IMR-90 (cell line): ENCODE measurements at regions not wholly inside any gene's neighbourhood (a gene's known extent, or its start where the extent isn't known, plus 50 kb on each side); places are given as distances from the start of the nearest gene placed in this dataset.

Experiments
- ATAC-seq: fragments of 200-7000 bp; cut with Tn5 transposase; 2 replicates; pipeline ENCODE4 v1.9.1; 2020; ENCODE audit warnings: low read depth, mild to moderate bottlenecking, moderate library complexity
- BruUV-seq: library from RNA; stranded (reverse); fragments of 400-500 nt; replicated peaks from 2 replicates; lab custom pipeline; 2021; lab: Mats Ljungman, UMichigan
- CTCF ChIA-PET: fragments of 300-600 bp; formaldehyde crosslinking; extraction: SDS; loops from one replicate; lab custom pipeline; 2021; ENCODE audit warnings: antibody characterized with exemption; lab: Yijun Ruan, JAX
- POLR2A ChIA-PET: fragments of 300-600 bp; sonication (Branson Sonifier 250); formaldehyde crosslinking; loops from one replicate; lab custom pipeline; 2022; ENCODE audit warnings: antibody characterized with exemption; ENCODE audit not compliant: unreplicated experiment; lab: Charles Lee
- DNase-seq: peaks from one replicate; pipeline ENCODE4 v3.0.0; 2013
- H2AFZ ChIP-seq: replicated peaks from 2 replicates; pipeline ENCODE3; 2013; ENCODE audit warnings: low read length, mild to moderate bottlenecking; ENCODE audit not compliant: poor library complexity
- H2AK5ac ChIP-seq: 2 replicates; pipeline ENCODE4 v1.6.1; 2013; ENCODE audit warnings: low read depth, low read length, inconsistent platforms
- H2AK9ac ChIP-seq: replicated peaks from 2 replicates; pipeline ENCODE3; 2013; ENCODE audit warnings: mild to moderate bottlenecking, low read depth, low read length, moderate library complexity; ENCODE audit not compliant: poor library complexity
- H2BK120ac ChIP-seq: 2 replicates; pipeline ENCODE4 v1.6.1; 2013; ENCODE audit warnings: low read depth, low read length, inconsistent platforms
- H2BK15ac ChIP-seq: 3 replicates; pipeline ENCODE4 v1.6.1; 2013; ENCODE audit warnings: low read depth, low read length, inconsistent platforms
- H2BK20ac ChIP-seq: 2 replicates; pipeline ENCODE4 v1.6.1; 2013; ENCODE audit warnings: low read depth, mild to moderate bottlenecking, inconsistent platforms, low read length, moderate library complexity
- H2BK5ac ChIP-seq: 2 replicates; pipeline ENCODE4 v1.6.1; 2013; ENCODE audit warnings: mild to moderate bottlenecking, low read depth, low read length, inconsistent platforms; ENCODE audit not compliant: poor library complexity, severe bottlenecking
- H3K14ac ChIP-seq: replicated peaks from 2 replicates; pipeline ENCODE4 v1.6.1; 2013; ENCODE audit warnings: low read depth, low read length, inconsistent platforms
- H3K18ac ChIP-seq: 2 replicates; pipeline ENCODE4 v1.6.1; 2013; ENCODE audit warnings: low read depth, low read length, control low read depth
- H3K23ac ChIP-seq: 2 replicates; pipeline ENCODE4 v1.6.1; 2013; ENCODE audit warnings: low read depth, low read length, inconsistent platforms
- H3K27ac ChIP-seq: 2 replicates; pipeline ENCODE4 v1.5.1; 2013; ENCODE audit warnings: mild to moderate bottlenecking, control low read depth, low read length; ENCODE audit not compliant: insufficient read depth
- H3K27me3 ChIP-seq: 2 replicates; pipeline ENCODE4 v1.6.1; 2013; ENCODE audit warnings: low read length; ENCODE audit not compliant: control insufficient read depth, insufficient read depth
- H3K36me3 ChIP-seq: 2 replicates; pipeline ENCODE4 v1.6.1; 2013; ENCODE audit warnings: low read length, mixed read lengths; ENCODE audit not compliant: control insufficient read depth, insufficient read depth
- H3K4ac ChIP-seq: 2 replicates; pipeline ENCODE4 v1.6.1; 2013; ENCODE audit warnings: low read depth, low read length, inconsistent platforms
- H3K4me1 ChIP-seq: 2 replicates; pipeline ENCODE4 v1.6.1; 2013; ENCODE audit warnings: low read length, mixed read lengths; ENCODE audit not compliant: control insufficient read depth, insufficient read depth
- H3K4me2 ChIP-seq: 2 replicates; pipeline ENCODE4 v1.6.1; 2013; ENCODE audit warnings: low read depth, mild to moderate bottlenecking, control low read depth, low read length, moderate library complexity
- H3K4me3 ChIP-seq: 2 replicates; pipeline ENCODE4 v1.5.1; 2013; ENCODE audit warnings: low read depth, mild to moderate bottlenecking, control low read depth, low read length, moderate library complexity; ENCODE audit not compliant: insufficient read depth
- H3K56ac ChIP-seq: 2 replicates; pipeline ENCODE4 v1.6.1; 2013; ENCODE audit warnings: low read length, inconsistent platforms; ENCODE audit not compliant: insufficient read depth; ENCODE audit errors: extremely low read depth
- H3K79me1 ChIP-seq, 2 experiments: 2 replicates each; pipeline ENCODE4 v1.6.1; 2013; ENCODE audit warnings: low read length in 2 of 2, inconsistent platforms in 1 of 2, low read depth in 1 of 2
- H3K9ac ChIP-seq: 2 replicates; pipeline ENCODE4 v1.6.1; 2013; ENCODE audit warnings: low read depth, low read length, control low read depth
- H3K9me1 ChIP-seq: 2 replicates; pipeline ENCODE4 v1.6.1; 2013; ENCODE audit warnings: low read length, inconsistent platforms; ENCODE audit not compliant: insufficient read depth
- H3K9me3 ChIP-seq: 2 replicates; pipeline ENCODE4 v1.6.1; 2013; ENCODE audit warnings: low read length; ENCODE audit not compliant: control insufficient read depth, insufficient read depth
- H4K20me1 ChIP-seq: 2 replicates; pipeline ENCODE4 v1.6.1; 2013; ENCODE audit warnings: low read length, inconsistent platforms; ENCODE audit not compliant: insufficient read depth
- H4K5ac ChIP-seq: 2 replicates; pipeline ENCODE4 v1.6.1; 2013; ENCODE audit warnings: mild to moderate bottlenecking, low read depth, low read length, control low read depth
- H4K8ac ChIP-seq, 2 experiments: 2 replicates each; pipeline ENCODE4 v1.6.1; 2013; ENCODE audit warnings: low read depth in 2 of 2, low read length in 2 of 2, control low read depth in 1 of 2, inconsistent platforms in 1 of 2
- H4K91ac ChIP-seq: 2 replicates; pipeline ENCODE4 v1.6.1; 2013; ENCODE audit warnings: low read depth, low read length, inconsistent platforms; ENCODE audit not compliant: insufficient read depth
- BHLHE40 ChIP-seq: fragments of 150-350 bp; IDR thresholded peaks from 2 replicates; pipeline ENCODE4 v1.6.1; 2016; ENCODE audit warnings: mild to moderate bottlenecking, low read depth, low read length
- CEBPB ChIP-seq: IDR thresholded peaks from 2 replicates; pipeline ENCODE4 v1.6.1; 2012; ENCODE audit warnings: low read depth, low read length, improper control_type of control experiment
- CTCF ChIP-seq: conservative IDR thresholded peaks from 2 replicates; pipeline ENCODE4 v1.5.1; 2012; ENCODE audit warnings: mild to moderate bottlenecking, low read depth, low read length, improper control_type of control experiment
- FOS ChIP-seq: fragments of 150-350 bp; IDR thresholded peaks from 2 replicates; pipeline ENCODE4 v1.6.1; 2016; ENCODE audit warnings: low read depth, low read length
- MAZ ChIP-seq: IDR thresholded peaks from 2 replicates; pipeline ENCODE4 v1.6.1; 2012; ENCODE audit warnings: low read depth, mild to moderate bottlenecking, low read length, improper control_type of control experiment, moderate library complexity, borderline replicate concordance
- NFE2L2 ChIP-seq: fragments of 150-350 bp; IDR thresholded peaks from 2 replicates; pipeline ENCODE4 v1.6.1; 2016; ENCODE audit warnings: low read depth, mild to moderate bottlenecking, low read length
- RAD21 ChIP-seq: IDR thresholded peaks from 2 replicates; pipeline ENCODE4 v1.6.1; 2012; ENCODE audit warnings: low read length, improper control_type of control experiment
- RCOR1 ChIP-seq: IDR thresholded peaks from 2 replicates; pipeline ENCODE4 v1.6.1; 2012; ENCODE audit warnings: mild to moderate bottlenecking, low read length, improper control_type of control experiment; ENCODE audit not compliant: insufficient replicate concordance
- RFX5 ChIP-seq: IDR thresholded peaks from 2 replicates; pipeline ENCODE4 v1.8.0; 2012; ENCODE audit warnings: low read depth, mild to moderate bottlenecking, low read length, moderate library complexity
- SMC3 ChIP-seq: fragments of 150-350 bp; IDR thresholded peaks from 2 replicates; pipeline ENCODE4 v1.6.1; 2016; ENCODE audit warnings: low read depth, mild to moderate bottlenecking, antibody characterized with exemption, low read length, moderate library complexity
- WGBS, 2 experiments: methylation state at CpG; one replicate each; pipeline versions ENCODE4 v1.1.5 to v1.1.7; 2013; ENCODE audit warnings: missing lambda C conversion rate in 2 of 2; ENCODE audit not compliant: insufficient read length in 1 of 2; ENCODE audit errors: extremely low coverage in 2 of 2; 5-methylcytosine and 5-hydroxymethylcytosine counted together
- dilution Hi-C: fragments of 300-500 bp; cut with HindIII; formaldehyde crosslinking; loops from one replicate; pipeline ENCODE4 v1.14.3; 2018; ENCODE audit warnings: low sequenced_read_pairs; ENCODE audit not compliant: unreplicated experiment
- in situ Hi-C: fragments of 300-500 bp; cut with MboI; formaldehyde crosslinking; loops from 3 replicates; pipeline ENCODE4 v1.14.3; 2019; ENCODE audit warnings: low sequenced_read_pairs, inconsistent platforms, mixed read lengths
- intact Hi-C: fragments of 100-400 bp; cut with micrococcal nuclease; formaldehyde crosslinking; loops from 2 replicates; pipeline ENCODE4 v1.10.0; 2022
- TF ChIP-seq, protein P1 (sequence below): fragments of 150-350 bp; IDR thresholded peaks from 2 replicates; pipeline ENCODE4 v1.6.1; 2016; ENCODE audit warnings: low read depth, mild to moderate bottlenecking, low read length, moderate library complexity, borderline replicate concordance

DNA sequence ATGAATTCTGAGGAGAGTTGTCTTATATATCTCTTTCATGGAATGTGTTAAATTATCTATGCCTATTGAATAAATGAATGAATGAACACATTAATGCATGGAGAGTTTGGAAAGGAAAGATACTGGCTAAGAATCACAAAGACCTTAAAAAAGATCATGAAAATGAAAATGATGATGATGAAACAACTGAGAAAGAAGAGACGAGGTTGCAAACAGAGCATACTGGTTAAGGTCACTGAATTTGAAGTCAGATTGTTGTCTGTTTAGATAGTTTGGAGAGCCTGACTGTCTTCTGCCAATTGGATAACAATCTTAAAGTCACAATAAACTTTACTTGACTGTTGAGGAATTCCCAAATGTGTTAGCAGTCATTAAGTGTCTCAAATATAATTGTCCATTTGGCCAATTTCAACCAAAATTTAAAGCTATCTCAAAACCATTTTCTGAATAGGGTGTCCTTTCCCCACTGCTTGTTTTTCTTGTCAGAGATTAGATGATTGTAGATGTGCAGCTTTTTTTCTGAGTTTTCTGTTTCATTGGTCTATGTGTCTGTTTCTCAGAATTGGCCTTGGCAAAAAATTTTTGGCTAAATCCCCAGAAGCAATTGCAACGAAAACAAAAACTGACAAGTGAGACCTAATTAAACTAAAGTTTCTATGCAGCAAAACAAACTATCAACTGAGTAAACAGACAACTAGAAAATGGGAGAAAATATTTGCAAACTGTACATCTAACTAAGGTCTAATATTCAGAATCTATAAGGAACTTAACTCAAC lies 132.2 kb downstream of the PTGER3 start:
- Histone ChIP-seq H2BK5ac (no peak overlapping the region), H4K5ac (no peak overlapping the region), H3K9me1 (no peaks in the 10 kb centered on the region), H3K23ac (no peak overlapping the region), H3K9ac (no peak overlapping the region), H4K20me1 (no peaks in the 10 kb centered on the region), H3K4me3 (no peak overlapping the region), H3K56ac (no peak overlapping the region), H2BK15ac (no peak overlapping the region), H2BK20ac (no peak overlapping the region), H3K14ac (no peak overlapping the region), H2AFZ (no peak overlapping the region), H3K36me3 (no peaks in the 10 kb centered on the region), H3K4me2 (no peak overlapping the region), H3K4ac (no peak overlapping the region), H2BK120ac (no peak overlapping the region), H3K4me1 (no peaks in the 10 kb centered on the region), H3K18ac (no peak overlapping the region), H3K27me3 (no peaks in the 10 kb centered on the region), H4K91ac (no peak overlapping the region), H3K9me3 (no peaks in the 10 kb centered on the region), H2AK5ac (no peak overlapping the region), H2AK9ac (no peak overlapping the region), H3K79me1 (no peaks in the 10 kb centered on the region), H3K27ac (no peak overlapping the region), H4K8ac (no peak overlapping the region)
- dilution Hi-C loops: no loop called here
- in situ Hi-C loops: no loop called here
- POLR2A ChIA-PET: no interaction called here
- DNase-seq (no peak), ATAC-seq (no peak)
- intact Hi-C loops: no loop called here
- CTCF ChIA-PET: no interaction called here
- TF ChIP-seq CEBPB (no peak), NFE2L2 (no peak), FOS (no peak), RCOR1 (no peak), RAD21 (no peak), SMC3 (no peak), RFX5 (no peak), BHLHE40 (no peak), CTCF (no peak), MAZ (no peak)
- TF ChIP-seq, protein P1, sequence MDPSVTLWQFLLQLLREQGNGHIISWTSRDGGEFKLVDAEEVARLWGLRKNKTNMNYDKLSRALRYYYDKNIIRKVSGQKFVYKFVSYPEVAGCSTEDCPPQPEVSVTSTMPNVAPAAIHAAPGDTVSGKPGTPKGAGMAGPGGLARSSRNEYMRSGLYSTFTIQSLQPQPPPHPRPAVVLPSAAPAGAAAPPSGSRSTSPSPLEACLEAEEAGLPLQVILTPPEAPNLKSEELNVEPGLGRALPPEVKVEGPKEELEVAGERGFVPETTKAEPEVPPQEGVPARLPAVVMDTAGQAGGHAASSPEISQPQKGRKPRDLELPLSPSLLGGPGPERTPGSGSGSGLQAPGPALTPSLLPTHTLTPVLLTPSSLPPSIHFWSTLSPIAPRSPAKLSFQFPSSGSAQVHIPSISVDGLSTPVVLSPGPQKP: no peak
- BruUV-seq: no TSS peak
- no CpG with 5 or more reads among the region's 2 CpGs for WGBS, 2 experiments
